Renal pelvis (tissue), 1 donor: ENCODE measurements at regions not wholly inside any gene's neighbourhood (a gene's known extent, or its start where the extent isn't known, plus 50 kb on each side); places are given as distances from the start of the nearest gene placed in this dataset.

Experiments used
- DNase-seq: peaks from one replicate; pipeline ENCODE4 v3.0.0-alpha.2; 2013

DNA sequence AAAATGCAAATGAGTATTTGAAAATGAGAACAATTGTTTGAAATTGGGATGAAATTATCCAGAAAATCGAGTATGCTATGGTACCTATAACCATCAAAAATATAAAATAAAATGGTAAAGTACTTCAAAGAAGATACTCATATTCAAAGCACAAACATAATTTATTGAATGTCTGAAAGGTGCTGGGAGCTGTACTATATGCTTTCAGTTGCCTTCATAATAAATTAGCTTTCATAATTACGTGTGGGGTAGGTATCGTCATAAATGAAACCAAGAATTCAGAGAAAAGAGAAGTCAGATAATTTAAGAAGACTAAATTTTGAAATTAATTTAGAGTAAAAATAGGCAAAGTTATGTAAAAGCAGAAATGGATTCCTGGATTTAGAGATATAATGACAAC, 721.9 kb upstream of the ACVR2A start:
- DNase-seq = no peak

DNA sequence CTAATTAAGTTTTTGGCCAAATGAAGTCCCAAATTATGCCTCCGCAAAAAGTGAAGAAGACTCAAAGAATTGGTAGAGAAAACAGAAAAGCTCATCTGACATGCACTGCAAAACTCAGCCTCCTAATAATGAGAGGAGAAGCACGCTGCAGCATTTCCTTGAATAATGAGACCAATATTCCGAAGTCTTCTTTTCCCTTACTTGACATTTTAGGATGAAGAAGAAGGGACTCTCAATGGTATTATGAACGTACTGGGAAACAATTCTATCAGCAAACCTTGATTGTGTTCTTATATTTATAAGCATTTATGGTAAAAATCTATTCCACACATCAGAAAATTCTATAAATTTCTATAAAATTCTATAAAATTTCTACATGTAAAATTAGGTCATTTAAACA, 733.9 kb upstream of the ACVR2A start:
- DNase-seq = no peak

DNA sequence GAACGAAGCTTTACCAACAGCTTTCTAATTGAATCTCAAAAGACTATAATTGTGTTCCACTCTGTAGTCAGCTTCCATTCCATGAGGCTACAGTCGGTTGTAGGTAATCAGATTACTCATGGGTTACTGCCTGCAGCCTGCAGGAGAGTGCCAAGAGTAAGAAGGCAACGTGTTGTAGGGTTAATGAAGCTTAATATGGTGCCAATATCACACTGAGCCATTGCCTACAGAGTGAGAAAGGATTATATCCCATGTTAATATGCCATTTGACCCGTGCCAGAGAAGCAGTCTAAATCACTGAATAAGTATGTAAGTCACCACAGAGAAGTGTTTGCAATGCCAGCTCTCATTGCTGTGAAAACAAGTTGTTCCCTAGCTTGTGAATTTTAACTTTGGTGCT, 734.5 kb upstream of the ACVR2A start:
- peak; percentile 5 for DNase-seq

DNA sequence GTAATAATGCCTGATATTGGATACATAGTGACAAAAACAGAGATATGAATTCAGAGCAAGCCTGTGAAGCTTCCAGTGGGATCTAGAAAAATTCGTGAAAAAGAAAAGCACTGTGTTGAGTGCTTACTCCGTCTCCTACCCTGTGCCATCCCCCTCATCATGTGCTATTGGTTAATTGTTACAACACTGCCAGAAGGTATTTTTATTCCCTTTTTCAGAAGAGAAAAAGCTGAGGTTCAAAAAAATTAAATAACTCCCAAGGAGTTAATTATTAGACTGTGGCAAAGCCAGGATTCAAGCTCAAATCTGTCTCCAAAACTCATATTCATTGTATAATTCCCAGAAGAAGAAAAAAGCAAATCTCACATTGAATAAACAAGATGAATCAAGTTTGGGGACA, 735.5 kb upstream of the ACVR2A start:
- DNase-seq = no peak

DNA sequence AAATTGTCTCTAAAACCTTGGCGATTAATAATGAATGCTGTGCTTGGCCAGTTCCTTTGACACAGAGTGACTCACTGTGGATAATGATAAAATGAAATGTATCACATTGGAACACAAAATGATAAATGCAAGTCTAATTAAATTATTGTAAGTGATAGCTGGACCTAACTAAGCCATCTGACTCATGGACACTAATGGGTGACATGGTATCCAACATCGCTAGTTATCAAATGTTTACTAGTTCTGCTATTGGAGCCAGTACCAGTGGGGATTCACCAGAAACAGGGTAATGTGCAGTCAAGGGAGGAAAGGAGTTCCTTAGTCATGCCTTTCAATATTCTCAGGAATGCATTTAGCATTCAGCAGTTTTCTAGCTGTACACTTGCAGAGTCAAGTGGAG, 736.3 kb upstream of the ACVR2A start:
- peak; percentile 1 for DNase-seq

DNA sequence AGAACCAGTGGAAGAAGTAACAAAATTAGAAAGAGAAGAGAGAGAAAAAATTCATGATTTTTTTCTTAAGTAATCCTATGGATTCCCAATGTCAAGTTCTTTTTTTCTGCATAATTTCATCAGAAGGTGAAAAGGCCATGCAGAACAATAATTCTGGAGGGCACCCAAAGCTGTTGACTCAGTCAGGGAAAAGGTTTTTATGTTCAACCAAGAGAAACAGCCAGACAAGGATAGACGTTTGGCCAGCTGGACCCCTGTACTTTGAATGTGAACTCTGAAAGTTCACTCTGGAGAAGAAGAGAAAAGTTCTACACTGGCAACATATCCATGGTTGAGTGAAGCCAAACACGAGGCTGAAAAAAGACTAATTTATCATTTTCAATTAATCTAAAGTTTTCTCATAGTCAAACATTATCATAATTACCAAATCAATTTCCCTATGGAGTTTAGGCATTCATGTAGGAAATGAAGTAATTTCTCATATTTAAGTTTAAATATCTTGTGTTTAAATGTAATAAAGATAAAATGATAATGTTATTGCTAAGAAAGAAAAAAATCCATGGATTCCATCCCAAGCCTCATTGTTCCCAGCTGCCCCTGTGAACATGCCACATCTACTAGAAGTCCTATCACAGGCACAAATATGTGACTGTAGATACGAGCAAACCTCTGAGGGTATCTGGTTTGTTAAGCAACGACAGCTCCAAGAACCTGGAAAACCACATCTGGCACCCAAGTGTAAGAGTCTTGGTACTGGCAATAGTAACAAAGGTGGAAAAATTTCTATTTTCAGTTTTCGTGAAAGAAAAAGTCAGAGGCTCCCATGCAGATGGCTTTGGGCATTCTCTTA, 742.7 kb upstream of the ACVR2A start:
- no peak for DNase-seq

DNA sequence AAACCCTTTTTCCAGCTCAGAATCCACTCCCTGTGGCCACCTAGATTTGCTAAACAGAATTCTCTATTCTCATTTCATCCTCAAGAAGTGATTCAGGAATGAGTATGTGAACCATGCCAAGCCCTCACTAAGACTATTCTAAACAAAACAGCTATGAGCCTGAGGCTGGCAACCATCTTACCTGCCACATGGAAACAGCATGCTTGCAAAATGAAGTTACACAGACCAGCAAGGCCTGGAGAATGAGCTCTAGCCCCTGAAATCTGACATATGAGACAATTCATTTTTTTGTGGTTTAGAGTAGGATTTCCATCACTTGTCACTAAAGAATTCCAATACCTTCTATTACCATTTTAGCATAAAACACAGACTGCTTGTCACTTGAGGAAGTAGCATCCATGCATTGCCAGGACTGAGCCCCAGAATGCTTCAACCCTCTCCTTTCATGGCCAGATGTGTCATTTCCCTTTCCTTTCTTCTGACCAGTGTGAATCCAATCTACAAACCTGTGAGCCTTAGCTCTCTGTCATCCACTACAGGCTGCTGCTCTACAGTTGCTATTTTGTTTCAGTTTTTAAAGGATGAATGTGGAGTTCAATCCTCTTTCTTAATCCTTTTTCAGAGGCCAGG, 744.3 kb upstream of the ACVR2A start:
- no peak for DNase-seq

DNA sequence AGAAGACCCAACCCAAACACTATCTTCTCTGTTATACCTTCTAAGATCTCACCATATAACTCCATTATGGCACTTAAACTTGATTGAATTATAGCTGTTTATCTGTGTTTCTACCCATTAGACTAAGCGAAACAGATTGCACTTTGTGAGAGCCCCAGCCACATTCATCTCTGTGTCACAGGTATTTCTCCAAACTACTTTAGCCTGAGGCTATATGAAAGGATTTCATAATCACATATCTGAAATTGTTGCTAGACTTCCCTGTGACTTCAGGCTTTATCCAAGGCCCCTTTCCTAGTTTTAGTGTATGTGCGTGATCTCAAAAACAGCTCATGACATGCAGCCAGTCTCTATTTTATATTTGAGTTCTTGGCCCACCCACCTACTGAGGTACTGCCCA, 745.0 kb upstream of the ACVR2A start:
- no peak for DNase-seq

DNA sequence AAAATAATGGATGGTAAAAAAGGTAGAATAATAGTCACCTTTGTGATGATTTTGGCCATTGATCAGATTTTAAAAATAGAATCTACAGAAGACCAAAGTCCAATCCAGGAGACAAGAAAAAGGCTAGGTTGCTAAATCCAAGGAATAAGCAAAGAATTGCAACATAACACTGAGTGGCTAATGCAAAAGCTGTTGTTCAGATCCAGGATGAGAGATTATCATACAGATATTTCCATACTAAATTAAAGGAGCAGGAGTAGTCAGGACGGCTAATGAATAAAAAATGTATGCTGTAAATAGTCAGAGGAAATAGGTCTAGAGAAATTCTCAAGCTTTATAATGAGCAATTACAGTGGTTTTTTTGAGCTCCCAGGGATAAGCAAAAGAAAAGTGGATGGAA, 745.9 kb upstream of the ACVR2A start:
- no peak for DNase-seq

DNA sequence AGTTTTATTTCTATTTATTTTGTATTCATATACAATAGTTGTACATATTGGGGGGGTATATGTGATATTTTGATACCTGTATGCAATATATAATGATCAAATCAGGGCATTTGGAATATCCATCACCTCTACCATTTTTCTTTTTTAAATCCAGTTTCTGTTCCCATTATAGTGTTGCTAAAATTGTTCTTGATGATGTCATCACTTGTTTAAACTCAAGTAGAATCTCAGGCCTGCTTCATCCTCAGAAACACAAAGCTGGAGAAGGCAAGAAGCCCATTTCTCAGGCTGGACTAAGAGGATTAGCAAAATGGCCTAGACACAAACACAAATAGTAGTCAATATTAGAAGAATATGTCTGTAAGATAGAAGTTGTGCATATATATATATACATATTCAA, 747.1 kb upstream of the ACVR2A start:
- no peak for DNase-seq

DNA sequence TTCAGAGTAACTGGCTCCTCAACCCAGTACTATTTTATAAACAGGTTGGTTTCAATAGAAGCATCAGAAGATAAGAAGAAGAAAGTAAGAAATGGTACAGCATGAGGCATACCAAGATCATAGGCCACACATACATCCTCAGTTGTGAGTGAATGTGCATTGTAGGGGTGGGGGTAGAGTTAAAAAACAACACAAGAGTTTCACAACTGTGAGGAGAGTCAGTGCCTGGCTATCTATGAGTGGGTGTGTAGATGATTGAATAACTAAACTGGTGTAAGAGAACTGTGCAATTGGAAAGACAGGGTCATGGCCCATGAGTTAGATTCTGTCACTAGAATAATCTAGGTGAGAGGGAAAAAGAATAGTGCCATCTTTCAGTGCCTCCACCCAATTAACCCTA, 748.2 kb upstream of the ACVR2A start:
- DNase-seq = no peak

DNA sequence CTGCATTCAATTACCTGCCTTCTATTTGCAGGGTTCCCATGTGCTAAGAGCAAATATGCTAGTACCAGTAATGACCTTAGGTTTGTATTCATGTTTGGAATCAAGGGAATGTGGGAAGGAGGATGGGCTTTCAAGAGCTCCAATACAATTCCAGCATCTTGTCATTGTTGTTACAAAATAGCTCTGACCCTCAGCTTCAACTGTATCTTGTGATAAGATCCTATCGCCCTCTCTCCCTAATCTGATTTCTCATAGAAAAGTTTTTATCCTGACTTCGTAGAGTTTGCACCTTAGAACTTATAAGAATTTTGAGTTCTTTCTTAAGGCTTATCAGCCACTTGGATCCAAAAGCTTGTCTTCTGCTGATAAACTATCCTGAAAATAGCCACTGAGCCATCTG, 749.5 kb upstream of the ACVR2A start:
- no peak for DNase-seq

DNA sequence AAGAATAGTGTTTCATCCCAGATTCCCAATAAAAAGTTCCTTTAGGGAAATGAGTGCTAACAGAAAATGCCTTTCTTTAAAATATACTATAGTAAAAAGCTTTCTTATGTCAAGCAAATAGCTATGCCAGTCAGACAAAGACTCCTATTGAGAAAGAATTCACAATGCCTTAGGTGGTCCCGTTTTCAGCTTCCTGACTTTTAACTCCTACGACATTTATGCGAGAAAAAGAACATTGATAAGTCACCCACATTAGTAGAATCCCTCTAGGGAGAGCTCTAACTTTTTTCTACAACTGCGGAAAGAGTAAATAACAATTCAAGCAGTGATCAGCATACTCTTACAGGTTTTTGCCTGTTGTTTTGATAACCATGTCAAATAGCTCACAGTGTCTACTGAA, 750.8 kb upstream of the ACVR2A start:
- no peak for DNase-seq

DNA sequence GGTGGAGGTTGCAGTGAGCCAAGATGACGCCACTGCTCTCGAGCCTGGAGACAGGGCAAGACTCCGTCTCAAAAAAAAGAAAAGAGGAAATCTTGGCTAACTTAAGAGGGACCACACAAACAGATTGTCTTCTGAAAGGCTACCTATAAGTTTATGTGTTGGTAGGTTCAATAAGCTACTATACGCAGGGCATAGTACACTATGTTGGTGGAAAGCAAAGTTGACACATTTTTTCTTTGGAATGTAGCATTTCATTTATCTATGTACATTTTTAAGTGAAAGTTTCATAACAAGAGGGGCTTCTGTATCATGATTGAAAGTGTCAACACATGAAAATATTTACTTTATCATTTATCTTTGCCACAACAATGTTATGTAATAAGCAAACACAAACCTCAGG, 752.6 kb upstream of the ACVR2A start:
- DNase-seq = no peak

DNA sequence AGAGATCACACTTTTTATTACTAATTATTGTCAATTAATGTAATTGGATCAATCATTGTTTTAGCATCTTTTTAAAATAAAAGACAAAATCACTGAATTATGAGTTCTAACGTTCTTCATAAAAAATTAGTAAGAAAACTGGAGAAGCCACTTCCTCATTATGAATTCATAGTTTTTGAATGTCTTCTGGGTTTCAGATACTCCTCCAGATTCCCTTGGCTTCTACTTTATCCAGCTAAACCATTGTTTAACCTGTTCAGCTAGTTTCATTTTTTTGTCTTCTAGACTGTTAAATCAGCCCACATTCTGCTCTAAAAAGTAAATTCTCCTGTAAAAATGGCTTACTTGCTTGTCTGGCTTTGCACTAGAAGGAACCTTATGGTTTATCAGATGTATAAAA, 753.4 kb upstream of the ACVR2A start:
- no peak for DNase-seq

DNA sequence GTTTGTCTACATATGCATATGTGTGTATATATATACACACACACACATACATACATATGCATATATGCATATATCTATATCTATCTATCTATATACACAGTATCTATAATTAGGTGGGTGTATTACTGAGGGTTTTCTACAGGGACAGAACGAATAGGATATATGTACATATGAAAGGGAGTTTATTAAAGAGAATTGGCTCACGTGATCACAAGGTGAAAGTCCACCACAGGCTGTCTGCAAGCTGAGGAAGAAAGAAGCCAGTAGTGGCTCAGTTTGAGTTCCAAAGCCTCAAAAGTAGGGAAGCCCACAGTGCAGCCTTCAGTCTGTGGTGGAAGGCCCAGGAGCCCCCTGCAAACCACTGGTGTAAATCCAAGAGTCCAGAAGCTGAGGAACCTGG, 756.0 kb upstream of the ACVR2A start:
- DNase-seq = no peak

DNA sequence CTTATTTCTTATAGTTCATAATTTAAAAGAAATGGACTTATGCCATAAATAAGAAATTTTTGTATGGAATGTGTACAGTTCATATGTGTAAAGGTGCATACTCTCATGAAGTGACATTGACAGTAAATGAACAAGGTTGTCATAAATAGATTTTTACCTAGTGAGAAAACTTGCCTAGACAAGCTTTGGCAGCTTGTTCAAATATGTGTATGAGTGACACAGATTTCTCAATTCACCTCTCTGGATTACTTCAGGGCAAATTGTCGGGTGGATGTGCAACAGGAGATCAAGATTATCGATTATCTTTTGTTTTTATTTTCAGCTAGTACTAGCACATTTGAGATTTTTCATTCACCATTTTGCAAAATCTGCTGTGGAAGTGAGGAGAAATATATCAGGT, 758.1 kb upstream of the ACVR2A start:
- DNase-seq = no peak

DNA sequence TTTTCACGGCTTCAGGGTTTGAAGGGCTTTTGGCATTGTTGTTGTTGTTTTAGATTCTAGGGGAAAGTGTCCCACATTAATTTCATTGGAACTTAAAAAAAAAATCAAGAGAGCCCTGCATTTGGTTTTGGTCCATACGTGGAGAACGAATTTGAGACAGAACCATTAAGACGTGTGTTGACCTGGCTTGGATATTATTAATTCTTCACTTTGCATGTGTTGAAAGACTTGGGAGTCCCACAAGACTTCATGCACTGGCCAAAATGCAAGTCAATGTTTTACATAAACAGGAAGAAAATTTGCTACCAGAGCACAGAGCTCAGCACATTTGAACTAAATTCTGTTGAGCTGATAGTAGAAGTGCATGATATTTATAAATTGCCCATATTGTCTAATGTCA, 761.2 kb upstream of the ACVR2A start:
- DNase-seq = no peak

DNA sequence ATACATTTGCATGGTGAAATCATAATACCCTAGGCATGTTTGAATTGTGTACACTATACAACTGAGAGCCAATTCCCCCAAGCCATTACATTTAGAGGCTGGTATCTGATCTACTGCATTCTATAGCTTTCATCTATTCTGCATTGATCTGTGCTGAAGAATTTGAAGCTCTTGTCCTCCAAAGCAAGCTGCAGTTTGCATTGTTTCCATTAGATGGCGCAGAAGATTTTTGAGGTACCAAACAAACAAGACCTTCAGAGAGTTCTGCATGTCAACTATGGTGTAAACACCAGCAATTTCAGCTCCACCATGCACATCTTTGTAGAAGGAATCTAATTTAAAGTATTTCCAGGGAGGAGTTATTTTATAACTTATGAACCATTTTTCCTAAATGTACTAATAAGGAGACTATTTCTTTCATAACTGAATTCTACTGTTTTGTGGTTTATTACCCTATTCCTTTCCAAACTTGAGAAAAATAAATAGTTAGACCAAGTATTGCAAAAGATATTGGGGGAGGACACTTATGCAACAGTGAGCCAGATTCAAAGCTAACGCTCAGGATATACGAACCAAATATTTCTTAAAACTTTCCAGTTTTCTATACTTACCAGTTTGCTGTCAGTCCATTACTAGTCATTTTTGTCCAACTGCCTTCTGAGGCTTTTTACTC, 761.8 kb upstream of the ACVR2A start:
- peak; percentile 61 for DNase-seq

DNA sequence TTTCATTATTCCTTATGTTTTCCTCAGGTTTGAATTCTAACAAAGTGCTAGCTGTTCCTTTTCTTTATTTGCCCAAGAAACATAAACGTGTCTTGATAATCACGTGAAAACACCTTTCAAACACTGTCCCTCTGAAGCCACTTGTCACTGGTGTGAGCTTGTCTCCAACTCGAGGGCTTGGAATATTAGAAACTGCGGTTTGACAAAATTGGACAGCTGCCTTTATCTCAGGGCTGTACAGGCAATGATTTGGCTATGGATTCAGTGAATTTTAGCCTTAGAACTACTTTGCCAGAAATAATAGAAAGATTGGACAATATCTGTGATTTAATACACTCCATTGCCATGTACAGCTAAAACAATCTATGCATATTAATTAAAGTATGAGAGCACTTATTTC, 763.0 kb upstream of the ACVR2A start:
- DNase-seq = no peak

DNA sequence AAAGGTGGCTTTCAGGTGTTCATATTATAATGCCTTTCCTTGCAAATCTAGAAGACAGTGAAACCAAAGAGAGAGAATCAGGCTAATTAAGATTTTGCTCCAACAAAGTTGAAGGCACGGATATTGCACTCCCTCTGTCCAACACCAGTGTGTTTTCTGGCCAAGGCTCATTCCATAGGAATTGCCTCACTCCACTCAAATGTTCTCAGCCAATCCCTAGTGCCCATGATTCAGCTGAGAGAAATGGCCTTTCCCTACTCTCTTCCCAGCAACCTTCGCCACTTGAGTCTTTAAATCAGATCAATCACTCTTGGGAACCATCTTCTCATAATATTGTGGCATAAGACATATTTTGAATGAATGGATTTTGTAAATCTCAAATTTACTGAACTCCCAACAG, 768.2 kb upstream of the ACVR2A start:
- DNase-seq = no peak

DNA sequence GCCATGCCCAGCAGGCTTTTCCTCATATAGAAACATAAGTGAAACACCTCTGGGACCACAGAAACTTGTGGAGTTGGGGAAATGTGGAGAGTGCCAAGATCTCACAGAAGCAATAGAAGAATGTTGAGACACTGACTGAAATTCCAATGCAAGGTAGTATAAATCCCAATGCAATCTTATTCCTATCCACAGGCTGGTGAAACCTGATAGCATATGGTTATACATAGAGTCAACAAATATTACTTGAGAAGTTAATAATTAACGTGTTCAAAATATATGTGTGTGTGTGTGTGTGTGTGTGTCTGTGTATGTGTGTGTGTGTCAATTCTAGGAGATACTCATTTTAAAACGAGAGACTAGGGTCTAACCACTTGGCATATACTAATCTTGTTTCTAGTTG, 776.8 kb upstream of the ACVR2A start:
- DNase-seq = no peak

DNA sequence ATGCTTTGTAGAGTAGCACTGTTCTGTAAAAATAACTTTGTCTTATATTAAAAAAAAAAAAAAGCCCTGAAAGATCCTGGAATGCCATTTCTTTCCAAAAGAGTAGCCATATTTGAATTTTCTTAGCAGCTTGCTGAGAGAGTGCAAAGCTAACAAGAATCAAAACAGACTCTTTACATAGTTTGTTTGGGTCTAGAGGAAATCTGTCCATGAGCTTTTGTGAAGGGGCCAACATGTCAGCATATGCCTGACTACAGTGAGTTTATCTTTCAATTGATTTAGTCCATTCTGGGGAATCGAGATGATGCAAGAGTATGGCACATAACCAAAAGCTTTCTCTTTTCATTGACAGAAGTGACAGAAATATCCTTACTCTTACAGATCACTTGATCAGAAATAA, 777.7 kb upstream of the ACVR2A start:
- DNase-seq = no peak
